ENCODE measurements at regions not wholly inside any gene's neighbourhood (a gene's known extent, or its start where the extent isn't known, plus 50 kb on each side); places are given as distances from the start of the nearest gene placed in this dataset.

GRCh38 chr12:115169981-115170380 lies 486.0 kb upstream of the TBX3 start:
- DNase-seq = no peak

- no peak for DNase-seq
Observed at GRCh38 chr12:115166698-115167315, 482.8 kb upstream of the TBX3 start.

- no peak for DNase-seq
Observed at GRCh38 chr12:115163710-115164109, 479.7 kb upstream of the TBX3 start.

- DNase-seq = no peak
Observed at GRCh38 chr12:115160271-115161128, 476.5 kb upstream of the TBX3 start.

- no peak for DNase-seq
Observed at GRCh38 chr12:115158816-115159215, 474.8 kb upstream of the TBX3 start.

- no peak for DNase-seq
Observed at GRCh38 chr12:115155665-115156645, 472.0 kb upstream of the TBX3 start.

- DNase-seq = no peak
Observed at GRCh38 chr12:115149685-115150378, 465.9 kb upstream of the TBX3 start.

GRCh38 chr12:115149279-115149678 lies 465.3 kb upstream of the TBX3 start:
- DNase-seq = no peak

GRCh38 chr12:115147916-115148315 lies 463.9 kb upstream of the TBX3 start:
- DNase-seq = no peak

- DNase-seq = no peak
Observed at GRCh38 chr12:115146453-115146852, 462.5 kb upstream of the TBX3 start.

GRCh38 chr12:115144425-115144824 lies 460.4 kb upstream of the TBX3 start:
- DNase-seq = no peak

- no peak for DNase-seq
Observed at GRCh38 chr12:115140981-115141655, 457.1 kb upstream of the TBX3 start.

GRCh38 chr12:115137812-115138521 lies 454.0 kb upstream of the TBX3 start:
- no peak for DNase-seq

GRCh38 chr12:115135800-115136211 lies 451.8 kb upstream of the TBX3 start:
- DNase-seq = peak; percentile 7

GRCh38 chr12:115134298-115134697 lies 450.3 kb upstream of the TBX3 start:
- DNase-seq = no peak

- DNase-seq = no peak
Observed at GRCh38 chr12:115132905-115133304, 448.9 kb upstream of the TBX3 start.

GRCh38 chr12:115132145-115132544 lies 448.2 kb upstream of the TBX3 start:
- no peak for DNase-seq

GRCh38 chr12:115129727-115130126 lies 445.8 kb upstream of the TBX3 start:
- DNase-seq = no peak

GRCh38 chr12:115121053-115121452 lies 437.1 kb upstream of the TBX3 start:
- no peak for DNase-seq

GRCh38 chr12:115118177-115118724 lies 434.3 kb upstream of the TBX3 start:
- DNase-seq = no peak

Measured in right kidney (tissue), 1 donor.